Testis (tissue), 2 donors: ENCODE measurements at regions not wholly inside any gene's neighbourhood (a gene's known extent, or its start where the extent isn't known, plus 50 kb on each side); places are given as distances from the start of the nearest gene placed in this dataset.

Experiments used
- DNase-seq: peaks from one replicate; pipeline ENCODE4 v3.0.0-alpha.2; 2019
- H3K27ac ChIP-seq, 2 donors: fragments of 200-600 bp; sonication (generic); one replicate each; pipeline ENCODE4 v1.5.1; 2019
- H3K27me3 ChIP-seq: fragments of 200-600 bp; sonication (generic); one replicate; pipeline ENCODE4 v1.5.1; 2019
- H3K36me3 ChIP-seq: fragments of 200-600 bp; sonication (generic); one replicate; pipeline ENCODE4 v1.5.1; 2017; ENCODE audit warnings: low read depth; ENCODE audit errors: missing control alignments
- H3K4me1 ChIP-seq: fragments of 200-600 bp; sonication (generic); one replicate; pipeline ENCODE4 v1.5.1; 2019
- H3K4me3 ChIP-seq, 2 donors: fragments of 200-600 bp; sonication (generic); one replicate each; pipeline ENCODE4 v1.5.1; 2017 to 2019
- H3K9me3 ChIP-seq: fragments of 200-600 bp; sonication (generic); one replicate; pipeline ENCODE4 v1.5.1; 2017
- CTCF ChIP-seq, 3 experiments: fragments of 450-650 bp in 2 of 3; fragments of 200-600 bp in 1 of 3; sonication (generic) in 1 of 3; IDR thresholded peaks; one replicate each; pipeline ENCODE4 v1.5.1; 2016 to 2019; ENCODE audit warnings: antibody characterized with exemption in 3 of 3, mild to moderate bottlenecking in 2 of 3, moderate library complexity in 1 of 3
- POLR2A ChIP-seq: fragments of 450-650 bp; IDR thresholded peaks from one replicate; pipeline ENCODE4 v1.6.1; 2017; ENCODE audit warnings: antibody characterized with exemption, mild to moderate bottlenecking, moderate library complexity
- WGBS, 2 donors: methylation state at CpG; one replicate each; pipeline ENCODE4 v1.1.5; 2018; 5-methylcytosine and 5-hydroxymethylcytosine counted together
- intact Hi-C: fragments of 100-400 bp; cut with DNase I; formaldehyde crosslinking; loops from one replicate; pipeline ENCODE4 v1.15.1; 2023; ENCODE audit warnings: low total_unique reads

GRCh38 chr6:20310185-20310584 is 91.5 kb upstream of the E2F3 start:
- TF ChIP-seq CTCF (IDR thresholded peaks at IDR 0.05) (no peak), POLR2A (no peak)
- Histone ChIP-seq H3K27me3 (no peaks in the 10 kb centered on the region), H3K4me1 (no peaks in the 10 kb centered on the region), H3K27ac (no peak overlapping the region), H3K9me3 (no peaks in the 10 kb centered on the region), H3K36me3 (no peaks in the 10 kb centered on the region), H3K4me3 (no peak overlapping the region)
- no peak for DNase-seq
- intact Hi-C loops, result no loop called here
- WGBS, 2 donors, result 94 to 95% methylated on average over 1 of the region's 1 CpG

- Histone ChIP-seq H3K4me3 (no peak overlapping the region), H3K27ac (no peak overlapping the region), H3K4me1 (no peaks in the 10 kb centered on the region), H3K27me3 (no peaks in the 10 kb centered on the region), H3K36me3 (no peaks in the 10 kb centered on the region), H3K9me3 (no peaks in the 10 kb centered on the region)
- WGBS, 2 donors, result 85 to 90% methylated on average over 5 of the region's 5 CpGs
- TF ChIP-seq CTCF (IDR thresholded peaks at IDR 0.05), result no peak
- no peak for TF ChIP-seq POLR2A
- intact Hi-C loops, result no loop called here
- DNase-seq, result no peak
Measured at GRCh38 chr6:20312606-20313005, 89.1 kb upstream of the E2F3 start.

GRCh38 chr6:20313051-20313450 is 88.6 kb upstream of the E2F3 start:
- intact Hi-C loops, result no loop called here
- no peak overlapping the region for H3K27ac ChIP-seq
- no peak for TF ChIP-seq CTCF (IDR thresholded peaks at IDR 0.05)
- no peaks in the 10 kb centered on the region for H3K9me3 ChIP-seq
- WGBS, 2 donors, result 59 to 67% methylated on average over 3 of the region's 3 CpGs
- H3K4me3 ChIP-seq, result no peak overlapping the region
- H3K36me3 ChIP-seq, result no peaks in the 10 kb centered on the region
- no peak for DNase-seq
- no peaks in the 10 kb centered on the region for H3K4me1 ChIP-seq
- H3K27me3 ChIP-seq, result no peaks in the 10 kb centered on the region

GRCh38 chr6:20313960-20314530 is 87.6 kb upstream of the E2F3 start:
- Histone ChIP-seq H3K9me3 (no peaks in the 10 kb centered on the region), H3K4me1 (no peaks in the 10 kb centered on the region), H3K36me3 (no peaks in the 10 kb centered on the region), H3K27ac (no peak overlapping the region), H3K27me3 (no peaks in the 10 kb centered on the region), H3K4me3 (no peak overlapping the region)
- DNase-seq, result no peak
- no peak for TF ChIP-seq POLR2A
- TF ChIP-seq CTCF (IDR thresholded peaks at IDR 0.05), result no peak
- intact Hi-C loops, result no loop called here
- 68 to 74% methylated on average over 7 of the region's 7 CpGs for WGBS, 2 donors
